Common myeloid progenitor, CD34-positive (primary cell): ENCODE measurements at regions not wholly inside any gene's neighbourhood (a gene's known extent, or its start where the extent isn't known, plus 50 kb on each side); places are given as distances from the start of the nearest gene placed in this dataset.
"Not testable (repeated sequence)": the region's sequence is repeated elsewhere in the genome, so short reads cannot be mapped to it uniquely, and the experiment has no call there.

Experiments
- CTCF ChIA-PET: fragments of 350-600 bp; sonication (Branson Sonifier 250); formaldehyde crosslinking; loops from one replicate; lab custom pipeline; 2021; ENCODE audit warnings: antibody characterized with exemption; lab: Charles Lee
- POLR2A ChIA-PET: fragments of 350-600 bp; sonication (Branson Sonifier 250); formaldehyde crosslinking; loops from one replicate; lab custom pipeline; 2021; ENCODE audit warnings: antibody characterized with exemption; lab: Charles Lee
- DNase-seq, 3 donors: peaks; one replicate each; pipeline versions ENCODE4 v3.0.0 to v3.0.0-alpha.2; 2013
- H3K27ac ChIP-seq, 2 experiments: 1 replicate in 1 of 2; 2 replicates in 1 of 2; pipeline ENCODE4 v1.7.0; 2013; ENCODE audit warnings: inconsistent platforms in 2 of 2, low read length in 2 of 2, mild to moderate bottlenecking in 2 of 2, low read depth in 1 of 2, moderate library complexity in 1 of 2; ENCODE audit not compliant: severe bottlenecking in 2 of 2, insufficient read depth in 1 of 2, poor library complexity in 1 of 2
- H3K27me3 ChIP-seq, 5 experiments: replicated peaks in 2 of 5; 1 replicate in 3 of 5; 2 replicates in 2 of 5; pipeline versions ENCODE4 v1.6.1 to v1.7.0; 2013; ENCODE audit warnings: low read length in 4 of 5, mild to moderate bottlenecking in 2 of 5, moderate library complexity in 2 of 5, inconsistent platforms in 1 of 5; ENCODE audit not compliant: insufficient read depth in 5 of 5, control insufficient read depth in 4 of 5
- H3K36me3 ChIP-seq, 4 experiments: 1 replicate in 2 of 4; 2 replicates in 2 of 4; pipeline versions ENCODE4 v1.6.1 to v1.7.0; 2013; ENCODE audit warnings: low read length in 3 of 4, control low read depth in 1 of 4, mild to moderate bottlenecking in 1 of 4; ENCODE audit not compliant: control insufficient read depth in 4 of 4, insufficient read depth in 4 of 4
- H3K4me1 ChIP-seq, 4 experiments: 1 replicate in 3 of 4; 2 replicates in 1 of 4; pipeline versions ENCODE4 v1.6.1 to v1.7.1; 2013; ENCODE audit warnings: low read length in 3 of 4, mild to moderate bottlenecking in 3 of 4, control low read depth in 1 of 4, inconsistent platforms in 1 of 4, moderate library complexity in 1 of 4; ENCODE audit not compliant: control insufficient read depth in 4 of 4, insufficient read depth in 4 of 4; ENCODE audit errors: control extremely low read depth in 1 of 4
- H3K4me3 ChIP-seq, 7 experiments: 1 replicate in 4 of 7; 2 replicates in 3 of 7; pipeline versions ENCODE4 v1.5.1 to v1.7.0; 2013; ENCODE audit warnings: mild to moderate bottlenecking in 7 of 7, low read length in 6 of 7, moderate library complexity in 6 of 7, inconsistent platforms in 2 of 7, low read depth in 2 of 7, control low read depth in 1 of 7; ENCODE audit not compliant: insufficient read depth in 4 of 7, control insufficient read depth in 1 of 7; ENCODE audit errors: extremely low read depth in 1 of 7
- H3K9me3 ChIP-seq, 5 experiments: 1 replicate in 4 of 5; 2 replicates in 1 of 5; pipeline versions ENCODE4 v1.6.1 to v1.7.1; 2013; ENCODE audit warnings: low read length in 4 of 5, mild to moderate bottlenecking in 2 of 5, inconsistent platforms in 1 of 5, low read depth in 1 of 5, moderate library complexity in 1 of 5; ENCODE audit not compliant: control insufficient read depth in 4 of 5, insufficient read depth in 2 of 5; ENCODE audit errors: control extremely low read depth in 1 of 5
- WGBS: methylation state at CpG from one replicate; pipeline ENCODE4 v1.1.5; 2013; ENCODE audit not compliant: insufficient coverage; 5-methylcytosine and 5-hydroxymethylcytosine counted together

DNA sequence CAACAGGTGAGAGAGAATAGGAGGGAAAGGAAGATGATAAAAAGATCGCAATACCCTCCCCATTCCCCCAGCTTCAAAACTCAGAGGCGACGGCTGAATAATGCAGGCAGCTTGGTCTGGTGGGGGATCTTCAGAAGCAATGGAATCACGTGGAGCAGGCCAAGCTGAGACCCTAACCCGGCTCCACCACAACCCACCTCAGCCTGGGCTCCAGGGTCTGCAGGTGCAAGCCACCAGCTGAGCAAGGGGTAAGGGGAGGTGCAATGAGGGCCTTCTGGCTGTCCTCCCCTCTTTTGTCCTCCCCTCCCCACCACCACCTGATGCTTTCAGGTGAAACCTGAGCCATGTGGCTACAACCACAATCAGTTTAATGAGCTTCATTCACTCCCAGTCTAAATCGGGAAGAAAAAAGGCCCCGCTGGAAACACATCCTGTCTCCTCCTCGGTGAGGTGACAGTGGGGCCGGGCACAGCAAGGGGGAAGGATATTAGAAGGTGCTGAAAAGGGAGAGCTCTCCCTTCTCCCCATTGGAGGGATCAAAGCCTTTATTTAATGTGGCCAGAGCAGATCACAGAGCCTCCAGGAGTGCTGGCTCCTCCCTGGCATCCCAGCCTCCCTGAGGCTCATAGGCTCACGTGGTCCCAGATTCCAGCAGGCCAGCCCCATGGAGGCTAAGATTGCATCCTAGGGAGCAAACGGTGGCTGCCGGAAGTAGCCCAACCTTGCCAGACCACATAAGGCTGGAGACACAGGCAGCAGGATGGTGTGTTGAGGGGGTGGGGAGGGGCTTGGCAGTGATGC lies 261.0 kb downstream of the SOX9 start:
- ChIA-PET CTCF (no interaction called here), POLR2A (no interaction called here)
- Histone ChIP-seq H3K36me3 (no peaks in the 10 kb centered on the region), H3K27me3 (peaks cover 0 to 22% (median 0%) of the 10 kb centered on the region in 5 experiments), H3K27ac (no peak overlapping the region), H3K9me3 (peaks cover 0 to 2% (median 0%) of the 10 kb centered on the region in 5 experiments), H3K4me3 (no peak overlapping the region), H3K4me1 (no peaks in the 10 kb centered on the region)
- WGBS, result 77% methylated on average over 4 of the region's 12 CpGs
- DNase-seq, result no peak

DNA sequence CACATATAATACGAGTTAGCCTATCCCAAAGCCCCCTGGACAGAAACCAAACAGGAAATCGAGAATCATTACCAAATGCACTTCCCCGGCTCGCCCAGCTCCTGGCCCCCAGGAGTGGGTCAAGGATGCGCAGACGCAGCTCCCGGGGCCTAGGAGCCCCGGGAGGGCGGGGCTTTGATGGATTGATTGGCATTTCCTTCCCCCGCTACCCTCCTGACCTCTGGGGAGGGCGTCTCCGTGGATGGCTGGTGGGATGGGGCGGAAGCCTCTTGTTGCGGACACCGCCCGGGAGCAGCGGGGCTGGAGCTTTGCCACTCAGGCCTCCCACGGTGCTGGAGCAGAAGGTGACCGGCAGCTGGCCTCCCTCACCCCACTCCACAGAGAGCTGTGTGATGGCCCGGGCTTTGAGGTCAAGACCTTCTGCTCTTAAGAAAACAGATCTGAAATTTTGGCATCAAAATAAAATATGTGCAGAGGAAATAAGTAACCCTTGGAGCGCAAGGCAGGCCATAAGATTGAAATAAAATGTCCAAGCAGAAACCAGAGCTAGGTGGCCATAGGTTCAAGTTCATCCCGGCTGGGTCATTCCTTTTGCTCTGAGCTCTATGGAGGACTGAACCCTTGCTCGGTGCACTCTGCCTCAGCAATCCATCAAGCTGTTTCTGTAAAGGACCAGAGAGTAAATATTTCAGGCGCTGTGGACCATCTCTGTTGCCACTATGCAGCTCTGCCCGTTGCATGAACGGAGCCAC lies 262.3 kb downstream of the SOX9 start:
- H3K4me1 ChIP-seq, result no peaks in the 10 kb centered on the region
- H3K36me3 ChIP-seq, result no peaks in the 10 kb centered on the region
- no peak overlapping the region for H3K27ac ChIP-seq
- H3K4me3 ChIP-seq, result no peak overlapping the region
- ChIA-PET POLR2A (no interaction called here), CTCF (interaction anchor here (0.5 kb wide), 1 partner anchor 12 kb away, joined by 3 read pairs; no protein-coding TSS in a partner anchor)
- DNase-seq, result no peak
- peaks cover 0 to 2% (median 0%) of the 10 kb centered on the region in 5 experiments for H3K9me3 ChIP-seq
- peaks cover 0 to 22% (median 0%) of the 10 kb centered on the region in 5 experiments for H3K27me3 ChIP-seq
- 37% methylated on average over 22 of the region's 26 CpGs for WGBS

DNA sequence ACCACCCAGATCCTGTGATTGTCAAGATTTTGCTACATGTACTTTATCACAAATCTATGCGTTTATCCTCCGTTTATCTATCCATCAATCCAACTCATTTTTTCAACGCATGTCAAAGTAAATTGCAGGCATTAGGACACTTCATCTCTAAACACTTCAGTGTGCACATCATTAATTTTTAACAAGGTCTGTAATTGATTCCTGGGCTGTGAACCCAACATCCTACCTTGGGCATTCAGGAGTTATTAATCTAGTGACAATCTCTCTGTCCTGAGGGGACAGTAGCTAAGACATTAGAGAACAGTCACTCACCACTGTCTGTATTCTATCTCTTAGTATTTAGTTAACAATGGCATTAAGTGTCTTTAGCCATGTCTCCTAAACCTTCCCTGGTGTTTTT lies 264.7 kb downstream of the SOX9 start:
- no peak overlapping the region for H3K27ac ChIP-seq
- ChIA-PET POLR2A (no interaction called here), CTCF (no interaction called here)
- DNase-seq, result no peak
- no peaks in the 10 kb centered on the region for H3K4me1 ChIP-seq
- H3K36me3 ChIP-seq, result no peaks in the 10 kb centered on the region
- peaks cover 0 to 22% (median 0%) of the 10 kb centered on the region in 5 experiments for H3K27me3 ChIP-seq
- H3K9me3 ChIP-seq, result peaks cover 0 to 2% (median 0%) of the 10 kb centered on the region in 5 experiments
- 96% methylated on average over 3 of the region's 3 CpGs for WGBS
- no peak overlapping the region for H3K4me3 ChIP-seq

DNA sequence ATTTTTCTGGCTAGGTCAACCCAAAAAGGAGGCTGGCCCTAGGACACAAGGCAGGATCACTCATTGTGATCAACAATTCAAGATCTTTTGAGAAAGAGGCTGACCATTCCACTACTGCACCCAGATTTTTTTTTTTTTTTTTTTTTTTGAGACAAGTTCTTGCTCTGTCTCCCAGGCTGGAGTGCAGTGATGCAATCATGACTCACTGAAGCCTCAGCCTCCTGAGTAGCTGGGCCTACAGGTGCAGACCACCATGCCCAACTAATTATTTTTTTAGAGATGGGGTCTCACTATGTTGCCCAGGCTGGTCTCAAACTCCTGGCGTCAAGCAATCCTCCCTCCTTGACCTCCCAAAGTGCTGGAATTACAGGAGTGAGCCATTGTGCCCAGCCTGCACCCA lies 265.4 kb downstream of the SOX9 start:
- POLR2A ChIA-PET, CTCF ChIA-PET, H3K27ac ChIP-seq, H3K9me3 ChIP-seq, H3K4me3 ChIP-seq, DNase-seq, H3K4me1 ChIP-seq, H3K36me3 ChIP-seq: not testable (repeated sequence)
- 91% methylated on average over 1 of the region's 1 CpG for WGBS
- H3K27me3 ChIP-seq, result peaks cover 0 to 22% (median 0%) of the 10 kb centered on the region in 5 experiments

DNA sequence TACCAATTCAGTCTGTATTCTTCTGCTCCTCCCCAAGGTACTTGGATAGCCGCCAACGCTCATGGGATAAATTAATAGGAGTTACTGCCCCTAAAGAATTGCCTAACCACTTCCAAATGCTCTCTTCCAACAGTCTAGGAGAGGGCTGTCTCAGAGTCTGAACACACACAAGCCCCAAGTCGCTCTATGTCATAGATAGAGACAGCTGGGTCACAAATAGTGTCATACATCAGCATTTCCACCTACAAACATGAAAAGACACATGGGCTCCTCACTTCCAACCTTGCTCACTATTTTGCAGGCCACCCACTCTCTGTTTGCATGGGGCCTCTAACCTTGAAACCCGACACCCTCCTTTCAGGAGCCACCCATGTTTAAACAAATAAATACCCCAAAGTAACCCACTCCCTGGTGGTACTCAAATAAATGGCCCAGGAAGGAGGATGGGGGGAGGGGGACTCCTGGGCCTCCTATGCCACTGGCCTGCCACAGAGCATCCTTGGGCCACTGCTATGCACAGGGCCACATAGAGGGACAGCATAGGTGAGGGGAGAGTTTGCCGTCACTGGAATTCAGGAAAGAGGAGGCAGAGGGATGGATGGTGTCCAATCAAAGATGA lies 265.9 kb downstream of the SOX9 start:
- H3K9me3 ChIP-seq, result peaks cover 0 to under 1% (median 0%) of the 10 kb centered on the region in 5 experiments
- H3K4me1 ChIP-seq, result no peaks in the 10 kb centered on the region
- CTCF ChIA-PET, result no interaction called here
- WGBS, result 68% methylated on average over 3 of the region's 5 CpGs
- DNase-seq, result no peak
- H3K4me3 ChIP-seq, result no peak overlapping the region
- no peak overlapping the region for H3K27ac ChIP-seq
- H3K36me3 ChIP-seq, result no peaks in the 10 kb centered on the region
- peaks cover 0 to 20% (median 0%) of the 10 kb centered on the region in 5 experiments for H3K27me3 ChIP-seq
- POLR2A ChIA-PET, result no interaction called here

DNA sequence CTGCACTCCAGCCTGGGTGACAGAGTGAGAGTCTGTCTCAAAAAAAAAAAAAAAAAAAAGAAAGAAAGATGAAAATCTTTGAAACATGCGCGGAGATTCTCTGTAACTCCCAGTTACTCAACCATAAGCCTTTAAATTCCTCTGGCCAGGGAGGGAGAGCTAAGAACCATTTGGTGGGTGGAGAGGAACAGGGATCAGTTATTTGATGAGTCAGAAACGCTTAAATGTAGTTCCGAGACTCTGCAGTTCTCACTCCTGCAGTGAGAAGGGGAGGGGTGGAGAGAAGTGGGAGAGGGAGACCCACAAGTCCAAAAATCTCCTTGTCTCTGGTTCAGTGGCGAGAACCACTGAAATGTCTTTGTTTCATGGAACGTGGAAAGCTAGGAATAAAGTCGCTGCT lies 266.7 kb downstream of the SOX9 start:
- DNase-seq, result no peak
- POLR2A ChIA-PET, result no interaction called here

More for the DNA sequence above, 266.7 kb downstream of the SOX9 start:
- Histone ChIP-seq H3K9me3 (no peaks in the 10 kb centered on the region), H3K4me1 (no peaks in the 10 kb centered on the region), H3K27ac (no peak overlapping the region), H3K27me3 (peaks cover 0 to 13% (median 0%) of the 10 kb centered on the region in 5 experiments), H3K36me3 (no peaks in the 10 kb centered on the region), H3K4me3 (no peak overlapping the region)
- CTCF ChIA-PET, result no interaction called here
- WGBS, result 72% methylated on average over 2 of the region's 7 CpGs
